ENCODE measurements at regions not wholly inside any gene's neighbourhood (a gene's known extent, or its start where the extent isn't known, plus 50 kb on each side); places are given as distances from the start of the nearest gene placed in this dataset.

GRCh38 chr5:40292006-40292405 is 387.7 kb upstream of the PTGER4 start:
- no peaks in the 10 kb centered on the region for H3K36me3 ChIP-seq (replicated peaks)
- no peak overlapping the region for H3K4me3 ChIP-seq
- in situ Hi-C loops (cut with MboI; ENCODE audit: low sequenced_read_pairs) = no loop called here
- H3K27me3 ChIP-seq (ENCODE audit: low read depth) = no peaks in the 10 kb centered on the region; the same call in 1 of the 2 replicates
- no peak for DNase-seq (ENCODE audit: low spot score in 2 of 2)
- H3K9me3 ChIP-seq = no peaks in the 10 kb centered on the region
- no peaks in the 10 kb centered on the region for H3K4me1 ChIP-seq

- in situ Hi-C loops (cut with MboI; ENCODE audit: low sequenced_read_pairs) = no loop called here
- DNase-seq (ENCODE audit: low spot score in 2 of 2) = no peak
- H3K36me3 ChIP-seq (replicated peaks) = no peaks in the 10 kb centered on the region
- no peaks in the 10 kb centered on the region; the same call in 1 of the 2 replicates for H3K27me3 ChIP-seq (ENCODE audit: low read depth)
- no peaks in the 10 kb centered on the region for H3K9me3 ChIP-seq
- no peak overlapping the region for H3K4me3 ChIP-seq
- no peaks in the 10 kb centered on the region for H3K4me1 ChIP-seq
These were observed 388.4 kb upstream of the PTGER4 start for GRCh38 chr5:40291338-40291737.

- DNase-seq (ENCODE audit: low spot score in 2 of 2) = no peak
- Histone ChIP-seq H3K4me1 (no peaks in the 10 kb centered on the region), H3K36me3 (replicated peaks) (no peaks in the 10 kb centered on the region), H3K4me3 (no peak overlapping the region), H3K27me3 (ENCODE audit: low read depth) (no peaks in the 10 kb centered on the region; the same call in 1 of the 2 replicates), H3K9me3 (no peaks in the 10 kb centered on the region)
- in situ Hi-C loops (cut with MboI; ENCODE audit: low sequenced_read_pairs) = no loop called here
These were observed 390.8 kb upstream of the PTGER4 start for GRCh38 chr5:40288800-40289485.

- Histone ChIP-seq H3K27me3 (ENCODE audit: low read depth) (no peaks in the 10 kb centered on the region), H3K36me3 (replicated peaks) (no peaks in the 10 kb centered on the region), H3K4me3 (no peak overlapping the region), H3K4me1 (no peaks in the 10 kb centered on the region), H3K9me3 (no peaks in the 10 kb centered on the region)
- no peak for DNase-seq (ENCODE audit: low spot score in 2 of 2)
- in situ Hi-C loops (cut with MboI; ENCODE audit: low sequenced_read_pairs) = no loop called here
These were observed 394.9 kb upstream of the PTGER4 start for GRCh38 chr5:40284863-40285262.

GRCh38 chr5:40278881-40279280 is 400.8 kb upstream of the PTGER4 start:
- Histone ChIP-seq H3K27me3 (ENCODE audit: low read depth) (no peaks in the 10 kb centered on the region; the same call in 1 of the 2 replicates), H3K4me1 (no peaks in the 10 kb centered on the region), H3K36me3 (replicated peaks) (no peaks in the 10 kb centered on the region), H3K9me3 (no peaks in the 10 kb centered on the region), H3K4me3 (no peak overlapping the region)
- DNase-seq (ENCODE audit: low spot score in 2 of 2) = no peak
- in situ Hi-C loops (cut with MboI; ENCODE audit: low sequenced_read_pairs) = no loop called here

GRCh38 chr5:40277161-40277906 is 402.4 kb upstream of the PTGER4 start:
- in situ Hi-C loops (cut with MboI; ENCODE audit: low sequenced_read_pairs) = no loop called here
- no peaks in the 10 kb centered on the region for H3K4me1 ChIP-seq
- no peaks in the 10 kb centered on the region; the same call in 1 of the 2 replicates for H3K27me3 ChIP-seq (ENCODE audit: low read depth)
- DNase-seq (ENCODE audit: low spot score in 2 of 2) = no peak
- no peaks in the 10 kb centered on the region for H3K36me3 ChIP-seq (replicated peaks)
- H3K9me3 ChIP-seq = no peaks in the 10 kb centered on the region
- no peak overlapping the region for H3K4me3 ChIP-seq

GRCh38 chr5:40276426-40277102 is 403.2 kb upstream of the PTGER4 start:
- DNase-seq (ENCODE audit: low spot score in 2 of 2) = no peak
- Histone ChIP-seq H3K36me3 (replicated peaks) (no peaks in the 10 kb centered on the region), H3K27me3 (ENCODE audit: low read depth) (no peaks in the 10 kb centered on the region; the same call in 1 of the 2 replicates), H3K9me3 (no peaks in the 10 kb centered on the region), H3K4me3 (no peak overlapping the region), H3K4me1 (no peaks in the 10 kb centered on the region)
- in situ Hi-C loops (cut with MboI; ENCODE audit: low sequenced_read_pairs) = no loop called here

GRCh38 chr5:40274568-40274967 is 405.1 kb upstream of the PTGER4 start:
- no peaks in the 10 kb centered on the region for H3K36me3 ChIP-seq (replicated peaks)
- H3K9me3 ChIP-seq = no peaks in the 10 kb centered on the region
- in situ Hi-C loops (cut with MboI; ENCODE audit: low sequenced_read_pairs) = no loop called here
- H3K4me3 ChIP-seq = no peak overlapping the region
- no peaks in the 10 kb centered on the region; the same call in 1 of the 2 replicates for H3K27me3 ChIP-seq (ENCODE audit: low read depth)
- H3K4me1 ChIP-seq = no peaks in the 10 kb centered on the region
- DNase-seq (ENCODE audit: low spot score in 2 of 2) = no peak

GRCh38 chr5:40273936-40274335 is 405.8 kb upstream of the PTGER4 start:
- Histone ChIP-seq H3K27me3 (ENCODE audit: low read depth) (no peaks in the 10 kb centered on the region; the same call in 1 of the 2 replicates), H3K36me3 (replicated peaks) (no peaks in the 10 kb centered on the region), H3K4me1 (no peaks in the 10 kb centered on the region), H3K4me3 (no peak overlapping the region), H3K9me3 (no peaks in the 10 kb centered on the region)
- DNase-seq (ENCODE audit: low spot score in 2 of 2) = no peak
- in situ Hi-C loops (cut with MboI; ENCODE audit: low sequenced_read_pairs) = no loop called here

- no peaks in the 10 kb centered on the region; the same call in 1 of the 2 replicates for H3K27me3 ChIP-seq (ENCODE audit: low read depth)
- H3K9me3 ChIP-seq = no peaks in the 10 kb centered on the region
- no peaks in the 10 kb centered on the region for H3K4me1 ChIP-seq
- H3K36me3 ChIP-seq (replicated peaks) = no peaks in the 10 kb centered on the region
- in situ Hi-C loops (cut with MboI; ENCODE audit: low sequenced_read_pairs) = no loop called here
- no peak for DNase-seq (ENCODE audit: low spot score in 2 of 2)
- no peak overlapping the region for H3K4me3 ChIP-seq
These were observed 408.2 kb upstream of the PTGER4 start for GRCh38 chr5:40271476-40271875.

- Histone ChIP-seq H3K4me3 (no peak overlapping the region), H3K36me3 (replicated peaks) (no peaks in the 10 kb centered on the region), H3K9me3 (no peaks in the 10 kb centered on the region), H3K27me3 (ENCODE audit: low read depth) (no peaks in the 10 kb centered on the region; the same call in 1 of the 2 replicates), H3K4me1 (no peaks in the 10 kb centered on the region)
- in situ Hi-C loops (cut with MboI; ENCODE audit: low sequenced_read_pairs) = no loop called here
- no peak for DNase-seq (ENCODE audit: low spot score in 2 of 2)
These were observed 409.4 kb upstream of the PTGER4 start for GRCh38 chr5:40270274-40270845.

- no peak for DNase-seq (ENCODE audit: low spot score in 2 of 2)
- in situ Hi-C loops (cut with MboI; ENCODE audit: low sequenced_read_pairs) = no loop called here
These were observed 411.6 kb upstream of the PTGER4 start for GRCh38 chr5:40268088-40268487.

GRCh38 chr5:40266952-40267351 is 412.8 kb upstream of the PTGER4 start:
- Histone ChIP-seq H3K36me3 (replicated peaks) (no peaks in the 10 kb centered on the region), H3K4me3 (no peak overlapping the region), H3K4me1 (no peaks in the 10 kb centered on the region), H3K9me3 (no peaks in the 10 kb centered on the region), H3K27me3 (ENCODE audit: low read depth) (no peaks in the 10 kb centered on the region; the same call in 1 of the 2 replicates)
- in situ Hi-C loops (cut with MboI; ENCODE audit: low sequenced_read_pairs) = no loop called here
- no peak for DNase-seq (ENCODE audit: low spot score in 2 of 2)

More at GRCh38 chr5:40268088-40268487, 411.6 kb upstream of the PTGER4 start:
- H3K9me3 ChIP-seq = no peaks in the 10 kb centered on the region
- no peaks in the 10 kb centered on the region for H3K36me3 ChIP-seq (replicated peaks)
- H3K27me3 ChIP-seq (ENCODE audit: low read depth) = no peaks in the 10 kb centered on the region; the same call in 1 of the 2 replicates
- no peaks in the 10 kb centered on the region for H3K4me1 ChIP-seq
- H3K4me3 ChIP-seq = no peak overlapping the region

Measured in HAP-1 (cell line).